ENCODE measurements at regions not wholly inside any gene's neighbourhood (a gene's known extent, or its start where the extent isn't known, plus 50 kb on each side); places are given as distances from the start of the nearest gene placed in this dataset.

GRCh38 chr14:100472491-100472890 lies 114.7 kb downstream of the BEGAIN start:
- H3K27ac ChIP-seq (ENCODE audit: low read depth, low read length) = no peak overlapping the region
- no peak for TF ChIP-seq EZH2 (IDR thresholded peaks at IDR 0.05; ENCODE audit: insufficient read depth, low read length)
- no peak for TF ChIP-seq CTCF (IDR thresholded peaks at IDR 0.05; ENCODE audit: insufficient read depth, low read depth, low read length)
- FAIRE-seq = no peak
- no peaks in the 10 kb centered on the region for H3K79me2 ChIP-seq (ENCODE audit: insufficient read depth, low read length)
- peaks cover 18% of the 10 kb centered on the region for H3K36me3 Mint-ChIP-seq (ENCODE audit: low read depth, unreplicated experiment)
- no peaks in the 10 kb centered on the region for H4K20me1 ChIP-seq (ENCODE audit: insufficient read depth, low read length)
- peaks cover 28% of the 10 kb centered on the region for H3K4me1 ChIP-seq (ENCODE audit: insufficient read depth, low read length)
- H3K27me3 ChIP-seq (ENCODE audit: insufficient read depth, low read length) = no peaks in the 10 kb centered on the region
- H3K9me3 ChIP-seq (ENCODE audit: insufficient read depth, low read depth, low read length) = no peaks in the 10 kb centered on the region
- no peak overlapping the region for H3K4me2 ChIP-seq (ENCODE audit: low read length)
- no peaks in the 10 kb centered on the region for H3K36me3 ChIP-seq (ENCODE audit: insufficient read depth, low read length)
- H3K9ac ChIP-seq (ENCODE audit: low read length) = no peak overlapping the region
- no peak overlapping the region for H2AFZ ChIP-seq (ENCODE audit: low read depth, low read length)
- no peaks in the 10 kb centered on the region for H3K9me3 Mint-ChIP-seq (ENCODE audit: unreplicated experiment)
- H3K27ac Mint-ChIP-seq (ENCODE audit: unreplicated experiment) = no peak overlapping the region
- H3K27me3 Mint-ChIP-seq (ENCODE audit: low read depth, unreplicated experiment) = no peaks in the 10 kb centered on the region
- DNase-seq (ENCODE audit: low read depth) = no peak
- peaks cover 17% of the 10 kb centered on the region for H3K4me1 Mint-ChIP-seq (ENCODE audit: low read depth, unreplicated experiment)
- no peak overlapping the region for H3K4me3 Mint-ChIP-seq (ENCODE audit: unreplicated experiment)
- no peak overlapping the region for H3K4me3 ChIP-seq (ENCODE audit: insufficient read depth, low read depth, low read length)

GRCh38 chr14:100473249-100473648 lies 114.0 kb downstream of the BEGAIN start:
- Histone ChIP-seq H3K4me1 (ENCODE audit: insufficient read depth, low read length) (peaks cover 33% of the 10 kb centered on the region), H3K4me3 (ENCODE audit: insufficient read depth, low read depth, low read length) (no peak overlapping the region), H3K9ac (ENCODE audit: low read length) (no peak overlapping the region), H3K36me3 (ENCODE audit: insufficient read depth, low read length) (no peaks in the 10 kb centered on the region), H3K27me3 (ENCODE audit: insufficient read depth, low read length) (no peaks in the 10 kb centered on the region), H4K20me1 (ENCODE audit: insufficient read depth, low read length) (no peaks in the 10 kb centered on the region), H2AFZ (ENCODE audit: low read depth, low read length) (no peak overlapping the region), H3K79me2 (ENCODE audit: insufficient read depth, low read length) (no peaks in the 10 kb centered on the region), H3K27ac (ENCODE audit: low read depth, low read length) (no peak overlapping the region), H3K4me2 (ENCODE audit: low read length) (no peak overlapping the region), H3K9me3 (ENCODE audit: insufficient read depth, low read depth, low read length) (no peaks in the 10 kb centered on the region)
- H3K36me3 Mint-ChIP-seq (ENCODE audit: low read depth, unreplicated experiment) = peaks cover 18% of the 10 kb centered on the region
- peaks cover 19% of the 10 kb centered on the region for H3K4me1 Mint-ChIP-seq (ENCODE audit: low read depth, unreplicated experiment)
- H3K9me3 Mint-ChIP-seq (ENCODE audit: unreplicated experiment) = no peaks in the 10 kb centered on the region
- TF ChIP-seq CTCF (IDR thresholded peaks at IDR 0.05; ENCODE audit: insufficient read depth, low read depth, low read length) = no peak
- TF ChIP-seq EZH2 (IDR thresholded peaks at IDR 0.05; ENCODE audit: insufficient read depth, low read length) = no peak
- no peak for DNase-seq (ENCODE audit: low read depth)
- H3K27ac Mint-ChIP-seq (ENCODE audit: unreplicated experiment) = no peak overlapping the region
- no peak overlapping the region for H3K4me3 Mint-ChIP-seq (ENCODE audit: unreplicated experiment)
- no peaks in the 10 kb centered on the region for H3K27me3 Mint-ChIP-seq (ENCODE audit: low read depth, unreplicated experiment)
- FAIRE-seq = no peak

GRCh38 chr14:100474196-100474595 lies 113.0 kb downstream of the BEGAIN start:
- H3K4me2 ChIP-seq (ENCODE audit: low read length) = no peak overlapping the region
- H4K20me1 ChIP-seq (ENCODE audit: insufficient read depth, low read length) = no peaks in the 10 kb centered on the region
- no peaks in the 10 kb centered on the region for H3K79me2 ChIP-seq (ENCODE audit: insufficient read depth, low read length)
- H3K4me3 ChIP-seq (ENCODE audit: insufficient read depth, low read depth, low read length) = no peak overlapping the region
- Mint-ChIP-seq H3K4me3 (ENCODE audit: unreplicated experiment) (no peak overlapping the region), H3K9me3 (ENCODE audit: unreplicated experiment) (no peaks in the 10 kb centered on the region), H3K27ac (ENCODE audit: unreplicated experiment) (no peak overlapping the region), H3K4me1 (ENCODE audit: low read depth, unreplicated experiment) (peaks cover 19% of the 10 kb centered on the region), H3K27me3 (ENCODE audit: low read depth, unreplicated experiment) (no peaks in the 10 kb centered on the region), H3K36me3 (ENCODE audit: low read depth, unreplicated experiment) (peaks cover 18% of the 10 kb centered on the region)
- H3K27me3 ChIP-seq (ENCODE audit: insufficient read depth, low read length) = no peaks in the 10 kb centered on the region
- no peaks in the 10 kb centered on the region for H3K9me3 ChIP-seq (ENCODE audit: insufficient read depth, low read depth, low read length)
- no peaks in the 10 kb centered on the region for H3K36me3 ChIP-seq (ENCODE audit: insufficient read depth, low read length)
- peaks cover 36% of the 10 kb centered on the region for H3K4me1 ChIP-seq (ENCODE audit: insufficient read depth, low read length)
- H2AFZ ChIP-seq (ENCODE audit: low read depth, low read length) = no peak overlapping the region
- DNase-seq (ENCODE audit: low read depth) (no peak), FAIRE-seq (peak; percentile 62)
- no peak overlapping the region for H3K27ac ChIP-seq (ENCODE audit: low read depth, low read length)
- no peak overlapping the region for H3K9ac ChIP-seq (ENCODE audit: low read length)
- TF ChIP-seq EZH2 (IDR thresholded peaks at IDR 0.05; ENCODE audit: insufficient read depth, low read length) (no peak), CTCF (IDR thresholded peaks at IDR 0.05; ENCODE audit: insufficient read depth, low read depth, low read length) (no peak)
